Natural killer cell (primary cell): ENCODE measurements at regions not wholly inside any gene's neighbourhood (a gene's known extent, or its start where the extent isn't known, plus 50 kb on each side); places are given as distances from the start of the nearest gene placed in this dataset.

Source experiments
- ATAC-seq, 3 donors: fragments of 150-1000 bp in 2 of 3; fragments of 200-7000 bp in 1 of 3; cut with Tn5 transposase; 1 replicate in 1 of 3; 2 replicates in 2 of 3; pipeline ENCODE4 v1.10.0; 2021; ENCODE audit warnings: mild to moderate bottlenecking in 2 of 3, moderate library complexity in 2 of 3
- DNase-seq, 2 donors: peaks; one replicate each; pipeline versions ENCODE4 v3.0.0 to v3.0.0-alpha.2; 2013 to 2021; ENCODE audit warnings: mixed read lengths in 1 of 2
- H3K27ac ChIP-seq: one replicate; pipeline ENCODE4 v1.5.1; 2013; ENCODE audit warnings: mild to moderate bottlenecking, low read length
- H3K27me3 ChIP-seq: one replicate; pipeline ENCODE4 v1.6.1; 2013; ENCODE audit warnings: low read length; ENCODE audit not compliant: control insufficient read depth, insufficient read depth
- H3K36me3 ChIP-seq: one replicate; pipeline ENCODE4 v1.6.1; 2013; ENCODE audit warnings: low read length; ENCODE audit not compliant: control insufficient read depth, insufficient read depth
- H3K4me1 ChIP-seq: one replicate; pipeline ENCODE4 v1.6.1; 2013; ENCODE audit warnings: low read length; ENCODE audit not compliant: control insufficient read depth, insufficient read depth
- H3K4me3 ChIP-seq: one replicate; pipeline ENCODE4 v1.5.1; 2013; ENCODE audit warnings: low read length
- H3K9me3 ChIP-seq: one replicate; pipeline ENCODE4 v1.6.1; 2013; ENCODE audit warnings: low read length; ENCODE audit not compliant: control insufficient read depth, insufficient read depth
- H3K27ac Mint-ChIP-seq, 2 donors: one replicate each; pipeline ENCODE4 v1.8.0; 2022; ENCODE audit warnings: mild to moderate bottlenecking in 2 of 2, mixed read lengths in 2 of 2, moderate library complexity in 1 of 2
- H3K27me3 Mint-ChIP-seq, 2 donors: one replicate each; pipeline ENCODE4 v1.8.0; 2022; ENCODE audit warnings: low read depth in 2 of 2, mixed read lengths in 2 of 2
- H3K36me3 Mint-ChIP-seq: one replicate; pipeline ENCODE4 v1.8.0; 2022; ENCODE audit warnings: mixed read lengths
- H3K4me1 Mint-ChIP-seq, 2 donors: one replicate each; pipeline ENCODE4 v1.8.0; 2022; ENCODE audit warnings: mixed read lengths in 2 of 2
- H3K4me3 Mint-ChIP-seq: one replicate; pipeline ENCODE4 v1.8.0; 2022; ENCODE audit warnings: mild to moderate bottlenecking, moderate library complexity, mixed read lengths
- H3K9me3 Mint-ChIP-seq, 2 donors: one replicate each; pipeline ENCODE4 v1.8.0; 2022; ENCODE audit warnings: mixed read lengths in 2 of 2
- CTCF ChIP-seq: fragments of 200-600 bp; IDR thresholded peaks from one replicate; pipeline ENCODE4 v1.8.0; 2022; ENCODE audit warnings: antibody characterized with exemption
- WGBS: methylation state at CpG from one replicate; pipeline ENCODE4 v1.1.7; 2013; ENCODE audit warnings: missing lambda C conversion rate; ENCODE audit not compliant: insufficient coverage; 5-methylcytosine and 5-hydroxymethylcytosine counted together
- intact Hi-C: fragments of 100-400 bp; cut with micrococcal nuclease; formaldehyde crosslinking; loops from one replicate; pipeline ENCODE4 v1.14.2; 2022

- Histone ChIP-seq H3K4me3 (no peak overlapping the region), H3K27ac (no peak overlapping the region), H3K27me3 (no peaks in the 10 kb centered on the region), H3K36me3 (no peaks in the 10 kb centered on the region), H3K4me1 (no peaks in the 10 kb centered on the region), H3K9me3 (no peaks in the 10 kb centered on the region)
- TF ChIP-seq CTCF = no peak
- no peak for DNase-seq
- Mint-ChIP-seq H3K4me3 (no peak overlapping the region), H3K9me3 (no peaks in the 10 kb centered on the region), H3K36me3 (no peaks in the 10 kb centered on the region), H3K4me1 (no peaks in the 10 kb centered on the region), H3K27me3 (no peaks in the 10 kb centered on the region), H3K27ac (no peak overlapping the region)
- WGBS = 71% methylated on average over 1 of the region's 3 CpGs
- intact Hi-C loops = no loop called here
- ATAC-seq = no peak
Observed at GRCh38 chr5:109519416-109519815, 109.6 kb upstream of the PJA2 start.

- Mint-ChIP-seq H3K36me3 (no peaks in the 10 kb centered on the region), H3K27me3 (no peaks in the 10 kb centered on the region), H3K27ac (no peak overlapping the region), H3K9me3 (no peaks in the 10 kb centered on the region), H3K4me3 (no peak overlapping the region), H3K4me1 (no peaks in the 10 kb centered on the region)
- 87% methylated on average over 2 of the region's 2 CpGs for WGBS
- H3K9me3 ChIP-seq = no peaks in the 10 kb centered on the region
- no peak overlapping the region for H3K4me3 ChIP-seq
- no peaks in the 10 kb centered on the region for H3K36me3 ChIP-seq
- DNase-seq (no peak), ATAC-seq (no peak)
- H3K27me3 ChIP-seq = no peaks in the 10 kb centered on the region
- H3K4me1 ChIP-seq = no peaks in the 10 kb centered on the region
- no peak for TF ChIP-seq CTCF
- intact Hi-C loops = no loop called here
- H3K27ac ChIP-seq = no peak overlapping the region
Observed at GRCh38 chr5:109516390-109516789, 106.6 kb upstream of the PJA2 start.

GRCh38 chr5:109511980-109512734 lies 102.4 kb upstream of the PJA2 start:
- Mint-ChIP-seq H3K36me3 (no peaks in the 10 kb centered on the region), H3K4me3 (no peak overlapping the region), H3K4me1 (no peaks in the 10 kb centered on the region), H3K27ac (no peak overlapping the region), H3K9me3 (no peaks in the 10 kb centered on the region), H3K27me3 (peaks cover 6% of the 10 kb centered on the region in 2 donors)
- Histone ChIP-seq H3K27me3 (no peaks in the 10 kb centered on the region), H3K4me1 (no peaks in the 10 kb centered on the region), H3K9me3 (no peaks in the 10 kb centered on the region), H3K36me3 (no peaks in the 10 kb centered on the region), H3K4me3 (no peak overlapping the region), H3K27ac (no peak overlapping the region)
- intact Hi-C loops = no loop called here
- ATAC-seq (no peak), DNase-seq (no peak)
- 36% methylated on average over 7 of the region's 8 CpGs for WGBS
- TF ChIP-seq CTCF = no peak

- Histone ChIP-seq H3K27me3 (no peaks in the 10 kb centered on the region), H3K4me1 (no peaks in the 10 kb centered on the region), H3K4me3 (no peak overlapping the region), H3K9me3 (no peaks in the 10 kb centered on the region), H3K27ac (no peak overlapping the region), H3K36me3 (no peaks in the 10 kb centered on the region)
- Mint-ChIP-seq H3K27ac (no peak overlapping the region), H3K27me3 (peaks cover 6 to 24% of the 10 kb centered on the region in 2 donors), H3K36me3 (no peaks in the 10 kb centered on the region), H3K9me3 (no peaks in the 10 kb centered on the region), H3K4me1 (no peaks in the 10 kb centered on the region), H3K4me3 (no peak overlapping the region)
- no CpG with 5 or more reads among the region's 1 CpG for WGBS
- no peak for DNase-seq
- ATAC-seq = no peak
- TF ChIP-seq CTCF = no peak
- intact Hi-C loops = no loop called here
Observed at GRCh38 chr5:109506556-109506955, 96.8 kb upstream of the PJA2 start.
